ENCODE measurements at regions not wholly inside any gene's neighbourhood (a gene's known extent, or its start where the extent isn't known, plus 50 kb on each side); places are given as distances from the start of the nearest gene placed in this dataset.
"Not testable (repeated sequence)": the region's sequence is repeated elsewhere in the genome, so short reads cannot be mapped to it uniquely, and the experiment has no call there.

DNA sequence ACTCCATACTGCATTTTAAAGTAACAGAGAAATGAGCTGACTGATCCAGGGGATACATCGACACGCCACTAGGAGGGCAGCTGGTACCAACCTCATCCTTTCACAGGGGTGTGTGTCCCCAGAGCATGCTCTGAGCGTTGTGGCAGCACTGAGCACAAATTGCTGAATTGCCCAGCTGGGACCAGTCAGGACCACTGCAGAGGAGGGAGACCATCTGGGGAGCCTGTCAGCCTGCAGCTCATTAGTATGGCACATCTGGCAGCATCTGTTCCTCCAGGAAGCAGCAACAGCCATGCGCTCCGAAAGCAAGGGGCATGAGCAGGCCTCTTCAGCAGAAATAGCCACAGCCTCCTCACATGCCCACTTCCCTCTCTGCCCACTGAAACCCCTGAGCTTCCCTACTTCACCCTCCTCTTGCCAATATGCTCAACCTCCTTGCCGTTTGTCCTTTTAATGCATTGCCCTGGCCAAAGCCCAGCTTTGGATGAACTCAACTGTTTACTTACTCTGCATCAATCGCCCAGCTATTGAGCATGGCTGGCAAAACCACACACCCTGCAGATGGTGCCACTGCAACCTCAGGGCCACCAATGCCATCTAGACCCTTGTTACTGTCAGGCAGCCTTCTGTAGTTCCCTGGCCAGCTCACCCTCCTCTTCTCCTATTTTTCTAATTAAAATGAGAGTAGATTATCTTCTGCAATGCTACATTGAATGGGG, 77.6 kb upstream of the NEDD9 start:
- H3K27ac ChIP-seq = no peak overlapping the region
- TF ChIP-seq ZFX (IDR thresholded peaks at IDR 0.05; ENCODE audit: borderline replicate concordance) = no peak
- TF ChIP-seq, protein P1, sequence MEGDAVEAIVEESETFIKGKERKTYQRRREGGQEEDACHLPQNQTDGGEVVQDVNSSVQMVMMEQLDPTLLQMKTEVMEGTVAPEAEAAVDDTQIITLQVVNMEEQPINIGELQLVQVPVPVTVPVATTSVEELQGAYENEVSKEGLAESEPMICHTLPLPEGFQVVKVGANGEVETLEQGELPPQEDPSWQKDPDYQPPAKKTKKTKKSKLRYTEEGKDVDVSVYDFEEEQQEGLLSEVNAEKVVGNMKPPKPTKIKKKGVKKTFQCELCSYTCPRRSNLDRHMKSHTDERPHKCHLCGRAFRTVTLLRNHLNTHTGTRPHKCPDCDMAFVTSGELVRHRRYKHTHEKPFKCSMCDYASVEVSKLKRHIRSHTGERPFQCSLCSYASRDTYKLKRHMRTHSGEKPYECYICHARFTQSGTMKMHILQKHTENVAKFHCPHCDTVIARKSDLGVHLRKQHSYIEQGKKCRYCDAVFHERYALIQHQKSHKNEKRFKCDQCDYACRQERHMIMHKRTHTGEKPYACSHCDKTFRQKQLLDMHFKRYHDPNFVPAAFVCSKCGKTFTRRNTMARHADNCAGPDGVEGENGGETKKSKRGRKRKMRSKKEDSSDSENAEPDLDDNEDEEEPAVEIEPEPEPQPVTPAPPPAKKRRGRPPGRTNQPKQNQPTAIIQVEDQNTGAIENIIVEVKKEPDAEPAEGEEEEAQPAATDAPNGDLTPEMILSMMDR (IDR thresholded peaks at IDR 0.05) = no peak

DNA sequence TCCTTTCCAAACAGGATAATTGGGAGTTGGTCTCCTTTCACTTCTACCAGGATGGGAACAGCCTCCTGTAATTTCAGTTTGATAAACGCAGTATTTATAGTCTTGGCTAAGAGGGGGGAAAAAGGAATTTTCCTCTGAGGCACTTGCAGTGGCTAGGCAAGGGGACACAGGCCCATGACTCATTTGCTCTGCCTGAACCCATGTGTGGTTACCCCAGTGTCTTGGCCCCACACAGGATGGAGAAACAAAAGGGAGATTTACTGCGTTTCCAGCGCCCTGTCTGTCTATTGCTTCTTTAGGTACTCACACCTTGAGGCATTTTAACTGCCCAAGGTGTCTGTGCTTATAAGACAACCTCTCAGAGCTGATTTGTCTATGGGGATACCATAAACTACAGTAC, 74.8 kb upstream of the NEDD9 start:
- no peak for TF ChIP-seq ZFX (IDR thresholded peaks at IDR 0.05; ENCODE audit: borderline replicate concordance)
- TF ChIP-seq, protein P1 (IDR thresholded peaks at IDR 0.05) = no peak
- no peak overlapping the region for H3K27ac ChIP-seq

DNA sequence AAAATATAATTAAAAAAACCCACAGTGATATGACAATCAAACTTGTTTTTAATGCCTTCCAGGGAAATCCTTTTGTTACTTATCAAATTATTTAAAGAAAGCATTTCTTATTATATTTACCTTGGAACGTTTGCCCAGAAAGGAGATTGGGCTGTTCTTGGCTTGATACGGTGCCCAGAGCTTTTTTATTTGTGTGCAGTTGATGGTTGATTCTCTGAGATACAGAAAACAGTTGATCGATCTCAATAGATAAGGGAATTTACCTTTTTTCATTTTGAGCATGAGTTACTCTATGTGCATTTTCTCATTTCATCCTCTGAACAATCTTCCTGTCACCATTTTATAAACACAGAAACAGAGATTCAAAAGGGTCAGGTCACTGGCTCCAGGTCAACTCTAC, 72.5 kb upstream of the NEDD9 start:
- no peak overlapping the region for H3K27ac ChIP-seq
- TF ChIP-seq, protein P1 (IDR thresholded peaks at IDR 0.05) = no peak
- no peak for TF ChIP-seq ZFX (IDR thresholded peaks at IDR 0.05; ENCODE audit: borderline replicate concordance)

DNA sequence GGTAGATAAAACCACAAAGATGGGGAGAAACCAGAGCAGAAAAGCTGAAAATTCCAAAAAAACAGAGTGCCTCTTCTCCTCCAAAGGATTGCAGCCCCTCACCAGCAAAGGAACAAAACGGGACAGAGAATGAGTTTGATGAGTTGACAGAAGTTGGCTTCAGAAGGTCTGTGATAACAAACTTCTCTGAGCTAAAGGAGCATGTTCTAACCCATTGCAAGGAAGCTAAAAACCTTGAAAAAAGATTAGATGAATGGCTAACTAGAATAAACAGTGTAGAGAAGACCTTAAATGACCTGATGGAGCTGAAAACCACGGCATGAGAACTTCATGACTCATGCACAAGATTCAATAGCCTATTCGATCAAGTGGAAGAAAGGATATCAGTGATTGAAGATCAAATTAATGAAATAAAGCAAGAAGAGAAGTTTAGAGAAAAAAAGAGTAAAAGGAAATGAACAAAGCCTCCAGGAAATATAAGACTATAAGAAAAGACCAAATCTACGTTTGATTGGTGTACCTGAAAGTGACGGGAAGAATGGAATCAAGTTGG, 67.5 kb upstream of the NEDD9 start:
- not testable (repeated sequence) for H3K27ac ChIP-seq

DNA sequence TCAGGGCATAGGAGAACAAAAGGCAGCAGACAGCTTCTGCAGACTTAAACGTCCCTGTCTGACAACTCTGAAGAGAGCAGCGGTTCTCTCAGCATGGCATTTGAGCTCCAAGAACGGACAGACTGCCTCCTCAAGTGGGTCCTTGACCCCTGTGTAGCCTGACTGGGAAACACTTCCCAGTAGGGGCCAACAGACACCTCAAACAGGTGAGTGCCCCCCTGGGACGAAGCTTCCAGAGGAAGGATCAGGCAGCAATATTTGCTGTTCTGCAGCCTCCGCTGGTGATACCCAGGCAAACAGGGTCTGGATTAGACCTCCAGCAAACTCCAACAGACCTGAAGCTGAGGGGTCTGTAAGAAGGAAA, 66.9 kb upstream of the NEDD9 start:
- H3K27ac ChIP-seq = not testable (repeated sequence)

DNA sequence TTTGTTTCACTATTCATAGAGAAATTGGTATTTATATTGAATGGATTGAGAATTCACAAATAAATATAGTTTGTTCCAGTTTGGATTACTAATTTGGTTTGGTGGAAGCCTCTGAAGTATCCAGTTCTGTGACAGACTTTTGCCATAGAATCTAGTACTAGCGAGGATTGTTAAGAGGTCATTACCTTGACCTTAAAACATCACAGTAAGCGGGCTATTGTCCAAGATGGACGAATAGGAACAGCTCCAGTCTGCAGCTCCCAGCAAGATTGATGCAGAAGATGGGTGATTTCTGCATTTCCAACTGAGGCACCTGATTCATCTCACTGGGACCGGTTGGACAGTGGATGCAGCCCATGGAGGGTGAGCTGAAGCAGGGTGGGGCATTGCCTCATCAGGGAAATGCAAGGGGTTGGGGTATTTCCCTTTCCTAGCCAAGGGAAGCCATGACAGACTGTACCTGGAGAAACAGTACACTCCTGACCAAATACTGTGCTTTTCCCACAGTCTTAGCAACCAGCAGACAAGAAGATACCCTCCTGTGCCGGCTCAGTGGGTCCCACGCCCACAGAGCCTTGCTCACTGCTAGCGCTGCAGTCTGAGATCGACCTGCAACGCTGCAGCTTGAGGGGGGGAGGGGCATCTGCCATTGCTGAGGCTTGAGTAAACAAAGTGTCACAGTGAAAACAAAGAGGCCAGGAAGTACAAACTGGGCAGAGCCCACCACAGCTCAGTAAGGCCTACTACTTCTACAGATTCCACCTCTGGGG, 66.4 kb upstream of the NEDD9 start:
- no peak overlapping the region for H3K27ac ChIP-seq

DNA sequence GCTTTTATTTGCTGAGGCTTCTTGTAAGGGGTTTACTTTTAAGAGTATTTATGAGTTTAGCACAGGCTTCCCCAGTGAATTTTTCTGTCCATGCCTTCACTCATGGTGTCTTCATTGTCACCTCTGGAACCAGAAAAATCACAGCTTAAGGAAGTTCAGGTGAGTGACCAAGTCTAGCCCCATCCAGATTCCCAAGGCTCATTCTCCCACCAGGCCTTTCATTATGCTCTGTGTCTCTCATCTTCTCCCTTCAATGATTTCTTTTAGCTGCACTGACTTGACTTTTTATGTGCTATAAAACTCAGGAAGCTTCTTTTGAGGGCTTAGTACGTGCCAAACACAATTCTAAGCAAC, 64.9 kb upstream of the NEDD9 start:
- H3K27ac ChIP-seq = no peak overlapping the region
- TF ChIP-seq ZFX (IDR thresholded peaks at IDR 0.05; ENCODE audit: borderline replicate concordance) = no peak
- TF ChIP-seq, protein P1 (IDR thresholded peaks at IDR 0.05) = no peak

More for the DNA sequence above, 66.4 kb upstream of the NEDD9 start:
- TF ChIP-seq, protein P1 (IDR thresholded peaks at IDR 0.05) = no peak
- no peak for TF ChIP-seq ZFX (IDR thresholded peaks at IDR 0.05; ENCODE audit: borderline replicate concordance)
